ENCODE measurements at regions not wholly inside any gene's neighbourhood (a gene's known extent, or its start where the extent isn't known, plus 50 kb on each side); places are given as distances from the start of the nearest gene placed in this dataset.
"Not testable (repeated sequence)": the region's sequence is repeated elsewhere in the genome, so short reads cannot be mapped to it uniquely, and the experiment has no call there.

GRCh38 chr11:34830648-34831047 lies 85.5 kb downstream of the APIP start:
- peaks cover 2% of the 10 kb centered on the region; the same call in 1 of the 2 replicates for H3K9me3 ChIP-seq
- no peak overlapping the region for H3K4me3 ChIP-seq
- DNase-seq = no peak
- no peaks in the 10 kb centered on the region for H3K36me3 ChIP-seq
- no peaks in the 10 kb centered on the region for H3K27me3 ChIP-seq

- DNase-seq = no peak
- Histone ChIP-seq H3K27me3 (no peaks in the 10 kb centered on the region), H3K9me3 (peaks cover under 1% of the 10 kb centered on the region; the same call in 1 of the 2 replicates), H3K4me3 (no peak overlapping the region), H3K36me3 (no peaks in the 10 kb centered on the region)
Measured at GRCh38 chr11:34830035-34830434, 86.1 kb downstream of the APIP start.

- H3K27me3 ChIP-seq = no peaks in the 10 kb centered on the region
- no peaks in the 10 kb centered on the region for H3K36me3 ChIP-seq
- no peak for DNase-seq
- H3K4me3 ChIP-seq = no peak overlapping the region
- no peaks in the 10 kb centered on the region for H3K9me3 ChIP-seq
Measured at GRCh38 chr11:34827228-34827627, 89.0 kb downstream of the APIP start.

GRCh38 chr11:34826384-34826726 lies 89.8 kb downstream of the APIP start:
- no peak overlapping the region for H3K4me3 ChIP-seq
- H3K9me3 ChIP-seq = no peaks in the 10 kb centered on the region
- H3K27me3 ChIP-seq = no peaks in the 10 kb centered on the region
- H3K36me3 ChIP-seq = no peaks in the 10 kb centered on the region
- no peak for DNase-seq

- no peak for DNase-seq
- H3K4me3 ChIP-seq = no peak overlapping the region
- H3K27me3 ChIP-seq = no peaks in the 10 kb centered on the region
- H3K9me3 ChIP-seq = no peaks in the 10 kb centered on the region
- no peaks in the 10 kb centered on the region for H3K36me3 ChIP-seq
Measured at GRCh38 chr11:34825670-34826383, 90.4 kb downstream of the APIP start.

GRCh38 chr11:34825315-34825669 lies 90.9 kb downstream of the APIP start:
- H3K9me3 ChIP-seq = no peaks in the 10 kb centered on the region

GRCh38 chr11:34824425-34824824 lies 91.8 kb downstream of the APIP start:
- Histone ChIP-seq H3K27me3 (no peaks in the 10 kb centered on the region), H3K9me3 (peaks cover 6% of the 10 kb centered on the region; the same call in 1 of the 2 replicates)

More at GRCh38 chr11:34825315-34825669, 90.9 kb downstream of the APIP start:
- H3K4me3 ChIP-seq = no peak overlapping the region
- no peaks in the 10 kb centered on the region for H3K36me3 ChIP-seq
- DNase-seq = no peak
- H3K27me3 ChIP-seq = no peaks in the 10 kb centered on the region

GRCh38 chr11:34823639-34824038 lies 92.5 kb downstream of the APIP start:
- no peak overlapping the region for H3K4me3 ChIP-seq
- H3K36me3 ChIP-seq = no peaks in the 10 kb centered on the region
- H3K9me3 ChIP-seq = peaks cover 11% of the 10 kb centered on the region; the same call in 1 of the 2 replicates
- DNase-seq = peak; percentile 14
- no peaks in the 10 kb centered on the region for H3K27me3 ChIP-seq

More at GRCh38 chr11:34824425-34824824, 91.8 kb downstream of the APIP start:
- no peak overlapping the region for H3K4me3 ChIP-seq
- no peaks in the 10 kb centered on the region for H3K36me3 ChIP-seq
- DNase-seq = no peak

GRCh38 chr11:34823197-34823596 lies 93.0 kb downstream of the APIP start:
- Histone ChIP-seq H3K36me3 (no peaks in the 10 kb centered on the region), H3K27me3 (no peaks in the 10 kb centered on the region), H3K4me3 (no peak overlapping the region), H3K9me3 (peaks cover 11% of the 10 kb centered on the region; the same call in 1 of the 2 replicates)
- DNase-seq = peak; percentile 46

GRCh38 chr11:34819740-34820482 lies 96.3 kb downstream of the APIP start:
- no peaks in the 10 kb centered on the region for H3K27me3 ChIP-seq
- H3K36me3 ChIP-seq = no peaks in the 10 kb centered on the region
- H3K4me3 ChIP-seq = no peak overlapping the region
- no peak for DNase-seq
- peaks cover 11% of the 10 kb centered on the region for H3K9me3 ChIP-seq

- DNase-seq, H3K36me3 ChIP-seq, H3K4me3 ChIP-seq, H3K27me3 ChIP-seq: not testable (repeated sequence)
- H3K9me3 ChIP-seq = peaks cover 16% of the 10 kb centered on the region
Measured at GRCh38 chr11:34817812-34818211, 98.4 kb downstream of the APIP start.

- no peaks in the 10 kb centered on the region for H3K27me3 ChIP-seq
- peaks cover 20% of the 10 kb centered on the region for H3K9me3 ChIP-seq
- no peaks in the 10 kb centered on the region for H3K36me3 ChIP-seq
- H3K4me3 ChIP-seq = no peak overlapping the region
- no peak for DNase-seq
Measured at GRCh38 chr11:34816698-34817213, 99.4 kb downstream of the APIP start.

- Histone ChIP-seq H3K9me3 (peaks cover 9% of the 10 kb centered on the region), H3K4me3 (no peak overlapping the region), H3K36me3 (no peaks in the 10 kb centered on the region), H3K27me3 (no peaks in the 10 kb centered on the region)
- DNase-seq = no peak
Measured at GRCh38 chr11:34812905-34813576, 103.1 kb downstream of the APIP start.

GRCh38 chr11:34811858-34812257 lies 104.3 kb downstream of the APIP start:
- no peak overlapping the region for H3K4me3 ChIP-seq
- no peaks in the 10 kb centered on the region for H3K36me3 ChIP-seq
- H3K27me3 ChIP-seq = no peaks in the 10 kb centered on the region
- H3K9me3 ChIP-seq = peaks cover 9% of the 10 kb centered on the region
- no peak for DNase-seq

GRCh38 chr11:34810107-34810562 lies 106.0 kb downstream of the APIP start:
- Histone ChIP-seq H3K9me3 (peaks cover 9% of the 10 kb centered on the region), H3K27me3 (no peaks in the 10 kb centered on the region), H3K36me3 (no peaks in the 10 kb centered on the region), H3K4me3 (no peak overlapping the region)
- no peak for DNase-seq

- Histone ChIP-seq H3K27me3 (no peaks in the 10 kb centered on the region), H3K9me3 (peaks cover 9% of the 10 kb centered on the region), H3K36me3 (no peaks in the 10 kb centered on the region), H3K4me3 (no peak overlapping the region)
- peak; percentile 31 for DNase-seq
Measured at GRCh38 chr11:34809191-34810106, 106.7 kb downstream of the APIP start.
